PC-3 (cell line): ENCODE measurements at regions not wholly inside any gene's neighbourhood (a gene's known extent, or its start where the extent isn't known, plus 50 kb on each side); places are given as distances from the start of the nearest gene placed in this dataset.

Experiments
- ATAC-seq: fragments of 200-7000 bp; cut with Tn5 transposase; 2 replicates; pipeline ENCODE4 v1.9.1; 2020; ENCODE audit warnings: mild to moderate bottlenecking, moderate library complexity
- BruUV-seq: library from RNA; stranded (reverse); fragments of 400-500 nt; replicated peaks from 2 replicates; lab custom pipeline; 2021; lab: Mats Ljungman, UMichigan
- CTCF ChIA-PET: fragments of 300-600 bp; sonication (Branson Sonifier 250); formaldehyde crosslinking; loops from one replicate; lab custom pipeline; 2022; ENCODE audit warnings: antibody characterized with exemption; lab: Charles Lee
- POLR2A ChIA-PET: fragments of 300-600 bp; sonication (Branson Sonifier 250); formaldehyde crosslinking; loops from one replicate; lab custom pipeline; 2022; ENCODE audit warnings: antibody characterized with exemption; ENCODE audit not compliant: unreplicated experiment; lab: Charles Lee
- DNase-seq: peaks from one replicate; pipeline ENCODE4 v3.0.0-alpha.2; 2015
- H2AFZ ChIP-seq: fragments of 300-600 bp; sonication (generic); 2 replicates; pipeline ENCODE4 v1.6.0; 2016; ENCODE audit warnings: antibody characterized with exemption, low read length
- H3F3A ChIP-seq: fragments of 300-600 bp; sonication (generic); one replicate; pipeline ENCODE4 v1.6.0; 2017; ENCODE audit warnings: antibody characterized with exemption, low read length, control low read depth, mild to moderate bottlenecking; ENCODE audit not compliant: unreplicated experiment
- H3K27ac ChIP-seq: fragments of 300-600 bp; sonication (generic); 2 replicates; pipeline ENCODE4 v1.5.1; 2016; ENCODE audit warnings: mild to moderate bottlenecking, low read length
- H3K27me3 ChIP-seq: fragments of 300-600 bp; sonication (generic); 2 replicates; pipeline ENCODE4 v1.6.1; 2016; ENCODE audit warnings: low read length, mixed read lengths
- H3K36me3 ChIP-seq: fragments of 300-600 bp; sonication (generic); 2 replicates; pipeline ENCODE4 v1.6.1; 2016; ENCODE audit warnings: low read depth, mixed run types, low read length, mixed read lengths
- H3K4me1 ChIP-seq: fragments of 300-600 bp; sonication (generic); 2 replicates; pipeline ENCODE4 v1.5.1; 2016; ENCODE audit warnings: low read length; ENCODE audit not compliant: insufficient read depth
- H3K4me2 ChIP-seq: fragments of 300-600 bp; sonication (generic); 2 replicates; pipeline ENCODE4 v1.6.0; 2016; ENCODE audit warnings: low read length
- H3K4me3 ChIP-seq: fragments of 300-600 bp; sonication (generic); 2 replicates; pipeline ENCODE4 v1.5.1; 2016; ENCODE audit warnings: mild to moderate bottlenecking, low read length, mixed read lengths
- H3K79me2 ChIP-seq: fragments of 300-600 bp; sonication (generic); 2 replicates; pipeline ENCODE4 v1.6.1; 2017; ENCODE audit warnings: low read length, mixed read lengths
- H3K9ac ChIP-seq: fragments of 300-600 bp; sonication (generic); 2 replicates; pipeline ENCODE4 v1.6.0; 2016; ENCODE audit warnings: mild to moderate bottlenecking, low read length
- H3K9me2 ChIP-seq: fragments of 300-600 bp; sonication (generic); replicated peaks from 2 replicates; pipeline ENCODE4 v1.6.1; 2016; ENCODE audit warnings: mixed run types, low read length, mixed read lengths
- H3K9me3 ChIP-seq: fragments of 300-600 bp; sonication (generic); 2 replicates; pipeline ENCODE4 v1.6.1; 2016; ENCODE audit warnings: low read length, mixed read lengths
- H4K20me1 ChIP-seq: fragments of 300-600 bp; sonication (generic); 2 replicates; pipeline ENCODE4 v1.6.1; 2016; ENCODE audit warnings: low read length, mixed read lengths
- EZH2 ChIP-seq: fragments of 300-600 bp; sonication (generic); IDR thresholded peaks from one replicate; pipeline ENCODE4 v1.6.1; 2017; ENCODE audit warnings: antibody characterized with exemption, mild to moderate bottlenecking, low read length; ENCODE audit not compliant: unreplicated experiment
- EZH2phosphoT487 ChIP-seq: fragments of 300-600 bp; sonication (generic); IDR thresholded peaks from 2 replicates; pipeline ENCODE4 v1.6.1; 2018; ENCODE audit warnings: mild to moderate bottlenecking, antibody characterized with exemption, low read length, borderline replicate concordance
- intact Hi-C: fragments of 100-400 bp; cut with micrococcal nuclease; formaldehyde crosslinking; loops from 2 replicates; pipeline ENCODE4 v1.9.0; 2023
- TF ChIP-seq, protein P1 (sequence below): fragments of 300-600 bp; sonication (generic); conservative IDR thresholded peaks from 2 replicates; pipeline ENCODE4 v1.5.1; 2017; ENCODE audit warnings: antibody characterized with exemption, low read depth, mild to moderate bottlenecking, low read length

DNA sequence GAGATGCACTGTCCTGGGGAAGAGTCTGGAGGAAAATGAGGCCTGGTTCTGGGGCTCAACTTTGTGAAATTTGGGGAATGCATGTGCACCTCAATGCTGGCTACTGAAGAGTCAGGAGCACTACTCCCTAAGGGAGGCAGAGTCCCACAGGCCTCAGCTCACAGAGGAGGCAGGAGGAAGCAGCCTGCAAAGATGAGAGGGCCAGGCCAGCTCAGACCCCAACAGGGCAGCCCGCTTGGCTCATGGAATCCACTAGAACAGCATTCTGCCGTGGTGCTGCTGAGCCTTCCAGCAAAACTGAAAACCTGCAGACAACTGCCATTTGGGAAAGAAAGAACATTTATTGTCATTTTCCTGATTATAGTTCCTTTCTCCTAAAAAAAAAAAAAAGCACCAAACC is 300.5 kb downstream of the CTTN start:
- intact Hi-C loops, result no loop called here
- Histone ChIP-seq H3K4me2 (no peak overlapping the region), H3K4me3 (no peak overlapping the region), H2AFZ (no peak overlapping the region), H3K9me2 (no peaks in the 10 kb centered on the region), H3K9ac (no peak overlapping the region), H3K4me1 (peaks cover 11% of the 10 kb centered on the region), H4K20me1 (no peaks in the 10 kb centered on the region), H3K27ac (no peak overlapping the region), H3F3A (no peaks in the 10 kb centered on the region), H3K36me3 (no peaks in the 10 kb centered on the region), H3K79me2 (no peaks in the 10 kb centered on the region), H3K9me3 (no peaks in the 10 kb centered on the region), H3K27me3 (no peaks in the 10 kb centered on the region)
- ChIA-PET POLR2A (no interaction called here), CTCF (interaction anchor here (0.7 kb wide), 1 partner anchor 116 kb away, joined by 3 read pairs; no protein-coding TSS in a partner anchor)
- BruUV-seq, result no TSS peak
- DNase-seq (no peak), ATAC-seq (no peak)
- TF ChIP-seq EZH2 (no peak), EZH2phosphoT487 (no peak)
- TF ChIP-seq, protein P1, sequence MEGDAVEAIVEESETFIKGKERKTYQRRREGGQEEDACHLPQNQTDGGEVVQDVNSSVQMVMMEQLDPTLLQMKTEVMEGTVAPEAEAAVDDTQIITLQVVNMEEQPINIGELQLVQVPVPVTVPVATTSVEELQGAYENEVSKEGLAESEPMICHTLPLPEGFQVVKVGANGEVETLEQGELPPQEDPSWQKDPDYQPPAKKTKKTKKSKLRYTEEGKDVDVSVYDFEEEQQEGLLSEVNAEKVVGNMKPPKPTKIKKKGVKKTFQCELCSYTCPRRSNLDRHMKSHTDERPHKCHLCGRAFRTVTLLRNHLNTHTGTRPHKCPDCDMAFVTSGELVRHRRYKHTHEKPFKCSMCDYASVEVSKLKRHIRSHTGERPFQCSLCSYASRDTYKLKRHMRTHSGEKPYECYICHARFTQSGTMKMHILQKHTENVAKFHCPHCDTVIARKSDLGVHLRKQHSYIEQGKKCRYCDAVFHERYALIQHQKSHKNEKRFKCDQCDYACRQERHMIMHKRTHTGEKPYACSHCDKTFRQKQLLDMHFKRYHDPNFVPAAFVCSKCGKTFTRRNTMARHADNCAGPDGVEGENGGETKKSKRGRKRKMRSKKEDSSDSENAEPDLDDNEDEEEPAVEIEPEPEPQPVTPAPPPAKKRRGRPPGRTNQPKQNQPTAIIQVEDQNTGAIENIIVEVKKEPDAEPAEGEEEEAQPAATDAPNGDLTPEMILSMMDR, result no peak

DNA sequence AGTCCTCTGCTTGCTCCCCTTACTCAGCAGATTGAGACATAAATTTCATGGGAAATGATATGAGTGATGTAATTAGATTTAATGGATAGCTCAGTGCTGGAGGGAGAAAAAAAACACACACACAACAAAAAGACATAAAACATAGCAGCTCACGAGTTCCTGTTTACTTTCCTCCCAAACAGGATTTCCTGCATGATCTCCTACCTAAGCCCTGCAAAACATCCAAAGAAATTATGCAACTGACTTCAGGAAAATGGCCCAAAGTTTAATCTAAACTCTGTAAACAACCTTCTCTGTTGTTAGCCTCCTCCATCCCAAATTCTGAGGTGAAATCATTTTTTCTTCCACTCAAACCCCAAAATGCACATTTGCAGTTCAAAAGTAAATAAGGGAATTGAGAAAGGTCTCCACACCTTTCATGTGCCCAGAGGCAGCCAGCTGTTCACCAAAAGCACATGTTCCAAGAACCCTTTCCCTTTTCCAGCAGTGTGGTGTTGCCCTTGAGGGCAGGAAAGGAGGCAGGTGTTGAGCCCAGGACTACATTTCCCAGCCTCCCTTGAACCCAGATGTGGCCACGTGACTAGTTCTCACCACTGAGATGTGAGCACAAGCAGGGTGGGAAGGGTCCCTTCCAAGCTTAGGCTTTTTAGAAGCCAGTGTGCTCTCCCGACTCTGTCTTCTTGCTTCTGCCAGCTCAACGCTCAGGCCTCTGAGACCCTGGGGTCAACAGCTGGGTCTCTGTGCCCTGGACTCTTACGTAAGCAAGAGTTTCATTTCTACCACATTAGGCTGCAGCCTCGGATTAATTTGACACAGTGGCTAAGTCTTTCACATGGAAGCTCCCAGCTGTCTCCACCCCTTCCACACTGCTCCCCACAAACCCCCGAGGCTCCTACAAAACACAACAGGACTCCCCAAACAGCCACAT is 301.2 kb downstream of the CTTN start:
- DNase-seq, result peak; percentile 42
- intact Hi-C loops, result no loop called here
- H3F3A ChIP-seq, result no peaks in the 10 kb centered on the region
- no peak overlapping the region for H3K4me3 ChIP-seq
- BruUV-seq, result no TSS peak
- no peak overlapping the region for H3K27ac ChIP-seq
- H3K4me1 ChIP-seq, result peaks cover 11% of the 10 kb centered on the region
- H2AFZ ChIP-seq, result no peak overlapping the region
- H3K36me3 ChIP-seq, result no peaks in the 10 kb centered on the region
- H4K20me1 ChIP-seq, result no peaks in the 10 kb centered on the region
- no peaks in the 10 kb centered on the region for H3K79me2 ChIP-seq
- no peaks in the 10 kb centered on the region for H3K9me2 ChIP-seq
- ATAC-seq, result peak; percentile 74
- TF ChIP-seq EZH2phosphoT487 (no peak), EZH2 (no peak)
- TF ChIP-seq, protein P1, result no peak
- CTCF ChIA-PET, result interaction anchor here (0.7 kb wide), 1 partner anchor 116 kb away, joined by 3 read pairs; no protein-coding TSS in a partner anchor
- H3K9me3 ChIP-seq, result no peaks in the 10 kb centered on the region
- 0 out of 2 replicates have a peak overlapping the region, but pooled peaks have one; percentile 5 for H3K4me2 ChIP-seq
- POLR2A ChIA-PET, result no interaction called here
- H3K27me3 ChIP-seq, result no peaks in the 10 kb centered on the region
- H3K9ac ChIP-seq, result no peak overlapping the region

DNA sequence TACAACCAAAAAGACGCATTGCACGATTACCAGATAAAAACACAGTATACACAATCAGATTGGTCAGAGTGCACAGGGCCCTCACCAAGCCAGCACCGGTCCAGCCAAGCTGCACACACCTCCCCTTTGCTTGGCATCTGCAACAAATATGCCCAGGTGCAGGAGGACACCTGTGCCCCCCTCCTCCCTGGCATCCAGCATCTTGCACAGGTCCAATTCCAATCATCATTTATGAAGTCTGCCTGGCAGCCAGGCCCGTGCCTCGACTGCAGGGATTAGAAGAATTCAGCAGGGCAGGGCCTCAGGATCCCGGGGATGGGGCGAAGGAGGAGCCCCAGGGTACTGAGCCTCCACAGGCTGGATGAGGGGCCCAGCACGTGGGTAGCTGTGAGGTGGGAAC is 302.1 kb downstream of the CTTN start:
- H3F3A ChIP-seq, result no peaks in the 10 kb centered on the region
- no peaks in the 10 kb centered on the region for H3K27me3 ChIP-seq
- CTCF ChIA-PET, result no interaction called here
- no peak overlapping the region for H3K9ac ChIP-seq
- TF ChIP-seq, protein P1, result no peak
- TF ChIP-seq EZH2, result no peak
- no peak for TF ChIP-seq EZH2phosphoT487
- no peaks in the 10 kb centered on the region for H3K9me3 ChIP-seq
- H3K4me3 ChIP-seq, result no peak overlapping the region
- peaks cover 11% of the 10 kb centered on the region for H3K4me1 ChIP-seq
- POLR2A ChIA-PET, result no interaction called here
- H3K27ac ChIP-seq, result no peak overlapping the region
- DNase-seq (no peak), ATAC-seq (no peak)
- H3K4me2 ChIP-seq, result no peak overlapping the region
- intact Hi-C loops, result no loop called here
- H2AFZ ChIP-seq, result no peak overlapping the region
- H4K20me1 ChIP-seq, result no peaks in the 10 kb centered on the region
- BruUV-seq, result no TSS peak
- H3K9me2 ChIP-seq, result no peaks in the 10 kb centered on the region
- no peaks in the 10 kb centered on the region for H3K36me3 ChIP-seq
- no peaks in the 10 kb centered on the region for H3K79me2 ChIP-seq
